GM19351 (cell line): ENCODE measurements at regions not wholly inside any gene's neighbourhood (a gene's known extent, or its start where the extent isn't known, plus 50 kb on each side); places are given as distances from the start of the nearest gene placed in this dataset.
"Not testable (repeated sequence)": the region's sequence is repeated elsewhere in the genome, so short reads cannot be mapped to it uniquely, and the experiment has no call there.

ENCODE experiments used
- ATAC-seq: cut with Tn5 transposase; IDR thresholded peaks from one replicate; pipeline ENCODE4 v1.9.1; 2021; ENCODE audit warnings: mild to moderate bottlenecking, moderate library complexity; ENCODE audit not compliant: unreplicated experiment

DNA sequence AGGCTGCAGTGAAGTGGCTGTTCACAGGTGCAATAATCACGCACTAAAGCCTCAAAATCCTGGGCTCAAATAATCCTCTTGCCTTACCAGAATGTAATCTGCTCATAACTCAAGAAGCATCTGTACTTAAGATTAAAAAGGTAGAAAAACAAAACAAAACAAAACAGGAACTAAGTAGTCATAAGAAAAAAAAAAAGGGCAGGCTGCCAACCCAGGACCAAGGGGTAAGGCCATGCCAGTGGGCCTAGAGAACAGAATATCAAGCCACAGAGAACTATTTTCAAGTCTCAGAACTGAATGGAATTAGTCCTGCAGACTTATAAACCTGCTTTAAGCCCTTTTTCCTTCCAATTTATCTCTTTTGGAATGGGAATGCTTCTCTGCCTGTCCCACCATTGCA, 64.8 kb upstream of the TBC1D3K start:
- ATAC-seq = no peak

- not testable (repeated sequence) for ATAC-seq
Observed at GRCh38 chr17:37858391-37858790, 65.8 kb upstream of the TBC1D3K start.

GRCh38 chr17:37856245-37856644, 68.0 kb upstream of the TBC1D3K start:
- ATAC-seq = no peak

- ATAC-seq = no peak
Observed at GRCh38 chr17:37849617-37849972, 74.6 kb upstream of the TBC1D3K start.

DNA sequence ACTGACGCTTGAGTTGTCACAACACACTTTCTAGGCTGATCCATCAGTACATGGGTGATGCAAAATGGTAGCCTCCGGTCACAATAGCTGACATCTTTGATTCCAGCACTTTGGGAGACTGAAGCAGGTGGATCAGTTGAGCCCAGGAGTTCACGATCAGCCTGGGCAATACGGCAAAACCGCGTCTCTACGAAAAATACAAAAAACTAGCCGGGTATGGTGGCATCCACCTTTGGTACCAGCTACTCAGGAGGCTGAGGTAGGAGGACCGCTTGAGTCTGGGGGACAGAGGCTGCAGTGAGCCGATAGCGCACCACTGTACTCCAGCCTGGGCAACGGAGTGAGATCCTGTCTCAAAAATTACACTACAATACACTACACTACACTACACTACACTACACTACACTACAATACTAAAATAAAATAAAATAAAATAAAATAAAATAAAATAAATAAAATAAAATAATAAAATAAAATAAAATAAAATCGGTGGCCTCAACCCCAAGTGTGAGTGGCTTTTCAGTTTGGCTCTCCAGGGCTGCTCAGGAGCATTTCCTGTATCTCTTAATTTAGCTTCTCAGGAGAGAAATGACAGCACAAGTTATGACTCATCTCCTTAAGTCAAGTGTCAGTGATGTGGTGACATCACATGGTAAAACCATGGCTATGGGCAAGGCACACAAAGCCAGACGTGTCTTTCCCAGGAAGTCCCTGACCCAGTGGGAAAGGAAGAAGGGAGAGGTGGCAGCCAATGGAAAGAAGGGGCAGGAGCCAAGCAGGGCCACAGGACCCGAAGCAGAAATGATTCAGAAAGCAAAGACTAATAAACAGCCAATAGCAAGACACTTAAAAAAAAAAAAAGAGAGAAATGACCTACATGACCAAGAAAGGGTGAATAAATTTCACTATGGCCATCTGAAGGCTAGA, 75.3 kb upstream of the TBC1D3K start:
- ATAC-seq = no peak

DNA sequence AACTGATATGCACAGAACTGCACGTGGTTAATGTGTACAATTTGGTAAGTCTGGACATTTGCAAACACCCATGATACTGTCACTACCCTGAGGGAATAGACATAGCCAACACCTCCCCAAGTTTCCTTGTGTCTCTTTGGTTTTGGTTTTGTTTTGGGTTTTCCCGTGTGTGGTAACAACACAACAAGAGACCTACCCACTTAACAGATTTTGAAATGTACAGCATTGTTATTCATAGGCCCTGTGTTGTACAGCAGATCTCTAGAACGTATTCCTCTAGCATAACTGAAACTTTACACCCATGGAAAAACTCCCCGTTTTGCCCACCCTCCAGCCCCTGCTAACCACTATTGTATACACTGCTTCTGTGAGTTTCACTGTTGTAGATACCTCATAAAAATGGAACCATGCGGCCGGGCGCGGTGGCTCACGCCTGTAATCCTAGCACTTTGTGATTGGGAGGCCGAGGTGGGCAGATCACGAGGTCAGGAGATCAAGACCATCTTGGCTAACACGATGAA, 76.3 kb upstream of the TBC1D3K start:
- ATAC-seq = no peak

- ATAC-seq = no peak
Observed at GRCh38 chr17:37847102-37847501, 77.1 kb upstream of the TBC1D3K start.

- no peak for ATAC-seq
Observed at GRCh38 chr17:37844977-37845293, 79.3 kb upstream of the TBC1D3K start.

DNA sequence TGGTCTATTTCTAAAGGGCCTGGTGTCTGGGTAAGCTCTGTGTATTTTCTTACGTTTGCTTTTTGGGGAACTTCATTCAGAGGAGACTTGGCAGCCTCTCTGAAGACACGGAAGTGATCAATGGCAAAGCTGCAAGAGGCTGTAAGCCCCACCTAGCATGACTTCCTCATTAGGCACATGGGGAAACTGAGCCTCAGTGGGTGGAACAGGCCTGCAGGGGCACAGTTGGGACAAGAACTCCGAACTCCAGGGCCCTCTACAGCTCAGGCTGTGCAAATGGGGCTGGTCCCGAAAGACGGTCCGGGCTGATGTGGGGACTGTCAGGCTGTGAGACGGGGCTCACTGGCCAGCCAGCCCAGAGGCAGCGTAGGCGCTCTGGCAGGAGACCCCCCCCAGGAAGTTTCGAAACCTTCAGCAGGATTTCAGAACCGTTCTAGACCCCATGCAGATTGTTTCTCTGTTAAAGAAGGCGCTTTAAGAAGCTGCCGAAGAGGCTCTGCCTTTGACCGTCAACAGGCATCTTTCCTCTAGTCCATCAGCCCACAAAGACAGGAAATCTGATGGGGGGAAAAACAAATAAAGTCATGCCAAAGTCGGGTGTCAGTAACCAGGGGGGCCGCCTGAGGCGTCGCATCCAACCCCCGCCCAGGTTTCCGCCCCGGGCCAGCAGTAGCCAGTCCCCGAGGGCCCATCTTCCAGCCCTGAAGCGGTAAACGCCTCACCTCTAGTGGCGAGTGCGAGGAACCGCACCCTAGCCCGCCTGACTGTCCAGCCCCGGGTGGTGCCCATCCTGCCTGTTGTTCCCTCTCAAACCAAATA, 79.8 kb upstream of the TBC1D3K start:
- peak; percentile 50 for ATAC-seq

DNA sequence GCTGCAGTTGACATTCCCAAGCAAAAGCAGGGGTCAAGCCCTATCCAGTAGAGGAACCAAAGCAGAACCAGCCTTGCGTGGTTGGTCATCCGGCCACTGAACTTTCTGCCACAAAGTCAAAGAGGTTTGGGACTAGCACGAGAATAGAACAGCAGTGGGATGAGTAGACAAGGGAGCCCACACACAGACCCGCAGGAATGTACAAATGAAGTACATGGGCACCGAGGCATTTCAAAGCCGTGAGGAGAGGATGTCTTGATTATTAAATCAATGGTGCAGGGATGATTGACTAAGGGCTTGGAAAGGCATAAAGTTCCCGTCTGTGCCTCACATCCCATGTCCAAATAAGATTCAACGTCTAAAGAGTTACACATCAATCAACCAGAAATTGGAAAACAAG, 81.8 kb upstream of the TBC1D3K start:
- ATAC-seq = no peak

GRCh38 chr17:37841232-37841631, 83.0 kb upstream of the TBC1D3K start:
- no peak for ATAC-seq

- ATAC-seq = no peak
Observed at GRCh38 chr17:37840576-37840975, 83.6 kb upstream of the TBC1D3K start.

DNA sequence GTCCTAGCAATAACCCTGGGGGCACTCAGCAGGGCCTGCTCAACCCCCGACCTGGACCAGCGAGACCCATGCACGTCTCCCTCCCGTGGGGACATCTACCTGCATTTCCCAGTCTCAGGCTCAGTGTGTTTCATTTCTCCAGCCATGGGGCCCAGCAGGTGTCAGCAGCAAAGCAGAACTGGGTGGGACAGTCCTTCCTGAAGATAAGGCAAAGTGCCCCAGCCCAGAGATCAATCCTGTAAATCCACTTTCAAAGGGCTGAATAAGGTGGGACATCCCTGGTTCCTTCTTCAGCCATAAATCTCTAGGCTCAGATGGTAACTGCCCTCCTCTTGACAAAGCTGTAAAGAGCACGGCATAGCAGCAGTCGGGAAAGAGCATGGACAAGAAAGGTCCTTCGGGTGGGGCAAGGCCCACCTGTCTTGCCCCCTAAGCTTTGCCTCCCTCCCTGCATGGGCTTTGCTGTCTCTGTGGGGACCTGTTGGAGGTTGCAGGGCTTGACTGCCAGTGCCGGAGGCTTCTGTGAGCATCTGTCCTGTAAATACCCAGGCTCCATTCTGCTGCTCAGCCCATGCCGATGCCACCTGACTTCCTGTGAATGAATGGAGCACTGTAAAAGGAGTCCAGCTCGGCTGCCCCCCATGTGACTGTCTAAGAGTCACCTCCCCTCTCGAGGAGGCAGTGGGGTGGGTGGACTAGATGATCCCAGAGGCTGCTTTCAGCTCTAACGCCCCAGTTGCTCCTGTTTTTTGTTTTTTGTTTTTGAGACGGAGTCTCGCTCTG, 84.8 kb upstream of the TBC1D3K start:
- no peak for ATAC-seq

- no peak for ATAC-seq
Observed at GRCh38 chr17:37838276-37838675, 85.9 kb upstream of the TBC1D3K start.

DNA sequence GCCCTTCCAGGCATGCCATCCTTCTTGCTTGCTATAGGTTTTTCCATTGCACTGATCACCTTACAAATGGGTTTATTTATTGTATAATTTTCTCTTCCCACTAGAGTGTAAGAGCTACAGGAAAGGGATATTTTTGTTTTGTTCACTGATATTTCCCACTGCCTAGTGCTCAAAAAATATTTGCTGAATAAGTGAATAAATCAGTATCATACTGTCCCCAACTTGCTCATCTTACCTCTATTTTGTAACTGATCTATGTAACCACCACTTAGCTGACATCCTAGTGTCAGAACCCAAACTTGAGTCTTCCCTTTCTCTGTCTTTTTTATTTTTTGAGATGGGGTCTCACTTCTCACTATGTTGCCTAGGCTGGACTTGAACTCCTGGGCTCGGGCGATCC, 87.6 kb upstream of the TBC1D3K start:
- ATAC-seq = no peak

DNA sequence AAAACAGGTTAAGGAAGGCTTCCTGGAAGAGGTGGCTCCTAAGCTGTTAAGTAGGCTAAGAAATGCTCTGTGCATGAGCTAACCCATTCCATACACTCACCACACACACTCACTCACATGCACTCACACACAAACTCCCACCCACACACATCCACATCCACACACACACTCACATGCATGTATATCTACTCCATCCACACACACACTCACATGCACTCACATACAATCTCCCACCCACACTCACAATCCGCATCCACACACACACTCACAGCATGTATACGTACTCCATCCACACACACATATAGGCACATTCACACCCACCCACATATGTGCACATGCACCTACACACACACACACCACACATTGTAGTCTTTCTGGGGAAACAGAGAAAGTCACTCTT, 89.3 kb upstream of the HNF1B start:
- ATAC-seq = no peak

DNA sequence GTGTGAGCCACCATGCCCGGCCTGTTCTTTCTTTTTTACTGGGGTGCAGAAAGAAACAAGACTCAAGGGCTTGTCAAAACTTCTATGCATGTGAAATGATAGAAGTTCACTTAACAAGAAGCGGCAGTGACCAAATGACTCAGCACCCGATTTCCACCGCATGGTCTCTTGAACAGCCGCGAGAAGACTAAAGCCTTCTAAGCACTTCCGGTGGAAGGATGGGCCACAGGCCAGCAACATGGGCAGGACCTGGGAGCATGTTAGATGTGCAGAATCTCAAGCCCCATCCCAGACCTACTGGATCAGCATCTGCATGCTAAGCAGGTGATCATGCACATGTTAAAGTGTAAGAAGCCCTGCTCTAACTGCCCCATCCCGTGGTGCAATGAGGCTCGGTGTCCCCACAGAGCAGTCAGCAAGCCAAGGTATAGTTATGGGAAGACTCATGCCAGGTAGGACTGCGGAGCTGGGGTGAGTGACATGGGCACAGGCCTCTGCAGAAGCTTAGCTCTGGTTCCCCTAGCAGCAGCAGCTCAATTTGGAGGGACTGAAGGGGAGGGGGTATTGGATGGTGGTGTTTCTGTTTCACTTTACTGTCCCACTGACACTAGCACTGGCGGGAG, 88.5 kb upstream of the HNF1B start:
- ATAC-seq = no peak

- no peak for ATAC-seq
Observed at GRCh38 chr17:37831986-37832385, 87.1 kb upstream of the HNF1B start.

- ATAC-seq = no peak
Observed at GRCh38 chr17:37831492-37831891, 86.6 kb upstream of the HNF1B start.

DNA sequence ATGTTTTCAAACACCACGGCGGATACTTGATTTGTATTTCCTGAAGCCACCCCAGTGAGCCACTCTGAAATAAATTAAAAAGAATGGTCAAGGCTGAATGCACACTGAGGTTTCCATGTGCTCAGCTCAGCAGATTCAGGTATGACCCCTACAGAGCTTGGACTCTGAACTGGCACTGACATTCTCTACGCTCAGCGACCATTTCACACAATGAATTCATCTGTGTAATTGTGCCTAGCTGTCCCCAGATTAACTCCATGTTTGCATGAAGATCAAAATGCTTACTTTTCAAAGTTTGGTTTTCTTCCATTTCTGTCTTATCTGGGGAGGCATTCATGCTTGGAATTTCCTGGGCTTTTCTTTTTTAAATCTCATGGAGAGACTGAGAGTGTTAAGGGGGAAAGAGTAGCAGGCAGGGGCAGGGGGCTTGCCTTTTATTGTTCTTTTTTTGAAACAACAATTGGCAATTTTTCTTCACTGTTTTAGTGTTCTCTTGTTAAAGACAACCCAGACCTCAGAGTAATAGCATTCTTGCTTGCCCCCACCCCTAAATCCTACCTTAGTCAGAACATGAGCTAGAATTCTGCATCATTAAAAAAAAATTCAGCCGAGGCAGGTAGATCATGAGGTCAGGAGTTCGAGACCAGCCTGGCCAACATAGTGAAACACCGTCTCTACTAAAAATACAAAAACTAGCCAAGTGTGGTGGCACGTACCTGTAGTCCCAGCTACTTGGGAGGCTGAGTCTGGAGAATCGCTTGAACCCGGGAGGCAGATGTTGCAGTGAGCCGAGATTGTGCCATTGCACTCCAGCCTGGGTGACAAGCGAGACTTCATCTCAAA, 85.5 kb upstream of the HNF1B start:
- ATAC-seq = no peak
